Thymus (tissue), 11 donors: ENCODE measurements at regions not wholly inside any gene's neighbourhood (a gene's known extent, or its start where the extent isn't known, plus 50 kb on each side); places are given as distances from the start of the nearest gene placed in this dataset.
"Not testable (repeated sequence)": the region's sequence is repeated elsewhere in the genome, so short reads cannot be mapped to it uniquely, and the experiment has no call there.

ENCODE experiments used
- DNase-seq, 9 donors: peaks; one replicate each; pipeline ENCODE4 v3.0.0-alpha.2; 2013; ENCODE audit warnings: low spot score in 9 of 9, low read depth in 6 of 9, missing footprints in 1 of 9
- H3K27ac ChIP-seq, 2 donors: one replicate each; pipeline ENCODE4 v1.5.1; 2013; ENCODE audit warnings: control low read depth in 1 of 2, low read depth in 1 of 2, low read length in 1 of 2, mild to moderate bottlenecking in 1 of 2, moderate library complexity in 1 of 2
- H3K27me3 ChIP-seq, 2 donors: one replicate each; pipeline ENCODE4 v1.5.1; 2013; ENCODE audit warnings: low read length in 1 of 2; ENCODE audit not compliant: control insufficient read depth in 2 of 2, insufficient read depth in 1 of 2
- H3K36me3 ChIP-seq, 2 donors: one replicate each; pipeline ENCODE4 v1.5.1; 2013; ENCODE audit warnings: low read length in 1 of 2, mild to moderate bottlenecking in 1 of 2, moderate library complexity in 1 of 2; ENCODE audit not compliant: control insufficient read depth in 2 of 2, insufficient read depth in 2 of 2
- H3K4me1 ChIP-seq, 2 donors: one replicate each; pipeline ENCODE4 v1.5.1; 2013; ENCODE audit warnings: low read length in 2 of 2; ENCODE audit not compliant: control insufficient read depth in 2 of 2, insufficient read depth in 2 of 2
- H3K4me3 ChIP-seq, 2 donors: one replicate each; pipeline ENCODE4 v1.5.1; 2013; ENCODE audit warnings: low read length in 2 of 2, control low read depth in 1 of 2, mild to moderate bottlenecking in 1 of 2
- H3K9me3 ChIP-seq, 2 donors: one replicate each; pipeline ENCODE4 v1.5.1; 2013; ENCODE audit warnings: low read length in 1 of 2, mild to moderate bottlenecking in 1 of 2; ENCODE audit not compliant: control insufficient read depth in 2 of 2, insufficient read depth in 1 of 2
- WGBS: extraction: QIAGEN DNeasy Blood & Tissue Kit; methylation state at CpG from one replicate; pipeline ENCODE4 v1.1.7; 2013; 5-methylcytosine and 5-hydroxymethylcytosine counted together
- donor health status: healthy.

DNA sequence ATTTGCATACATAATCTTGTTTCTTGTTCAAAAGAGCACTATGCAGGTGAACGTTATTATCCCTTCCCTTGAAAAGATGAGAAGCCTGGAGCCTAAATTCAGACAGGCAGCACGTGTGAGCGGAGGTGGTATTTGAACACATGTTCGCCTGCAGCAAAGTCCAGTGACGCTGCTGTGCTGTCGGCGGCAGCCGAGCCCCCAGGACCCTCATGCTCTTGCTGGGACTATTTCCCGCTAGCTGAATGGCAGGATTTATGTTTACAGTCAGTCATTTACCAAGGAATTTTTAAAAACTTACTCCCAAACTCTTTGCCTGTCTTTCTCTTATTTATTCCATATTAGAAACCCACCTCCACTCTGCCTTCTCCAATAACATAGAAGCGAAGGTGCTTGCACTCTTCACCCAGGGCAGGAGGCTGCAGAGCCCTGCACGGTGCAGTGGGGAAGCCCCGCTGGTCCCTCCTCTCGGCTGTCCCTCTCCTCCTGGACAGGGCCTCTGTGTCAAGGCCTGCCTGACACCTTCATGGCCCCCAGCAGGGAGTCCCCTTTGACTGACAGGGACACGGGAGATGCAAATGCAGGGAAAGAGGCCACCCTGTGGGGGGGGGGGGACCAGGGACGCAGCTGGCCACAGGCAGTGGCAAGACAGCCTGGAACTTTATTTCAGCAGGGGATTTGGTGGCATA is 528.5 kb upstream of the B3GAT1 start:
- no peaks in the 10 kb centered on the region for H3K27me3 ChIP-seq
- no peak for DNase-seq
- no peak overlapping the region for H3K4me3 ChIP-seq
- no peak overlapping the region for H3K27ac ChIP-seq
- 83% methylated on average over 15 of the region's 15 CpGs for WGBS
- no peaks in the 10 kb centered on the region for H3K36me3 ChIP-seq
- no peaks in the 10 kb centered on the region for H3K9me3 ChIP-seq
- H3K4me1 ChIP-seq: no peaks in the 10 kb centered on the region

GRCh38 chr11:134939905-134940304 is 527.9 kb upstream of the B3GAT1 start:
- Histone ChIP-seq H3K36me3 (no peaks in the 10 kb centered on the region), H3K4me3 (no peak overlapping the region), H3K4me1 (no peaks in the 10 kb centered on the region), H3K27me3 (no peaks in the 10 kb centered on the region), H3K9me3 (no peaks in the 10 kb centered on the region), H3K27ac (no peak overlapping the region)
- 31% methylated on average over 6 of the region's 6 CpGs for WGBS
- DNase-seq: no peak

DNA sequence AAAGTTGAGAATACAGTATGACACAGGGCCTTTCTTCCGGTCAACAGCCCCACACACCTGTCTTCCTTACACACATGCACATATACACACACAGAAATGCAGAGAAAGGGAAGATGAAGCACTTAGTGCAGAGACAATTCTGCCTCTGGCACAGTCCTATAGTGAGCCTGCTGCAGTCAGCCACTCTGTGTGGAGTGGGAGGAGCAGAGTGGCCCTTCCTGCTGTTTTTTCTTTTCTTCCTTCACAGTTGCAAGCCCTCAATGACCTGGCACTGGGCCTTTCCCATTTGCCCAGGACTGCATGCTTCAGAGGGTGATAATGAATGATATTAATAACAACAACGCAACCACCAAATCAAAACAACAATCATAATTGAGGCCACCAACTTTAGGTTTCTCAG is 527.0 kb upstream of the B3GAT1 start:
- H3K27me3 ChIP-seq: no peaks in the 10 kb centered on the region
- WGBS: 96% methylated on average over 2 of the region's 2 CpGs
- H3K36me3 ChIP-seq: no peaks in the 10 kb centered on the region
- H3K4me1 ChIP-seq: no peaks in the 10 kb centered on the region
- no peak overlapping the region for H3K4me3 ChIP-seq
- H3K27ac ChIP-seq: no peak overlapping the region
- DNase-seq: no peak
- H3K9me3 ChIP-seq: no peaks in the 10 kb centered on the region

- no peak overlapping the region for H3K27ac ChIP-seq
- H3K4me3 ChIP-seq: no peak overlapping the region
- H3K27me3 ChIP-seq: no peaks in the 10 kb centered on the region
- DNase-seq: no peak
- no peaks in the 10 kb centered on the region for H3K4me1 ChIP-seq
- 86% methylated on average over 1 of the region's 1 CpG for WGBS
- no peaks in the 10 kb centered on the region for H3K9me3 ChIP-seq
- H3K36me3 ChIP-seq: no peaks in the 10 kb centered on the region
These were observed 526.2 kb upstream of the B3GAT1 start for GRCh38 chr11:134938212-134938611.

DNA sequence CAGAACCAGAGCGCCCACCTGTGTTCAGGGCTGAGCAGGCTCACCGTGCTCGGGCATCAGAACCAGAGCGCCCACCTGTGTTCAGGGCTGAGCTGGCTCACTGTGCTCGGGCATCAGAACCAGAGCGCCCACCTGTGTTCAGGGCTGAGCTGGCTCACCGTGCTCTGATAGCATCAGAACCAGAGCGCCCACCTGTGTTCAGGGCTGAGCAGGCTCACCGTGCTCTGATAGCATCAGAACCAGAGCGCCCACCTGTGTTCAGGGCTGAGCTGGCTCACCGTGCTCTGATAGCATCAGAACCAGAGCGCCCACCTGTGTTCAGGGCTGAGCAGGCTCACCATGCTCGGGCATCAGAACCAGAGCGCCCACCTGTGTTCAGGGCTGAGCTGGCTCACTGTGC is 525.2 kb upstream of the B3GAT1 start:
- H3K4me3 ChIP-seq, DNase-seq, H3K9me3 ChIP-seq, H3K27me3 ChIP-seq, H3K4me1 ChIP-seq, H3K36me3 ChIP-seq, H3K27ac ChIP-seq: not testable (repeated sequence)
- WGBS: 91% methylated on average over 14 of the region's 14 CpGs

GRCh38 chr11:134932761-134933160 is 520.7 kb upstream of the B3GAT1 start:
- no peaks in the 10 kb centered on the region for H3K4me1 ChIP-seq
- WGBS: 85% methylated on average over 3 of the region's 3 CpGs
- no peak for DNase-seq
- H3K27me3 ChIP-seq: no peaks in the 10 kb centered on the region
- no peak overlapping the region for H3K27ac ChIP-seq
- no peaks in the 10 kb centered on the region for H3K36me3 ChIP-seq
- H3K9me3 ChIP-seq: no peaks in the 10 kb centered on the region
- H3K4me3 ChIP-seq: no peak overlapping the region

DNA sequence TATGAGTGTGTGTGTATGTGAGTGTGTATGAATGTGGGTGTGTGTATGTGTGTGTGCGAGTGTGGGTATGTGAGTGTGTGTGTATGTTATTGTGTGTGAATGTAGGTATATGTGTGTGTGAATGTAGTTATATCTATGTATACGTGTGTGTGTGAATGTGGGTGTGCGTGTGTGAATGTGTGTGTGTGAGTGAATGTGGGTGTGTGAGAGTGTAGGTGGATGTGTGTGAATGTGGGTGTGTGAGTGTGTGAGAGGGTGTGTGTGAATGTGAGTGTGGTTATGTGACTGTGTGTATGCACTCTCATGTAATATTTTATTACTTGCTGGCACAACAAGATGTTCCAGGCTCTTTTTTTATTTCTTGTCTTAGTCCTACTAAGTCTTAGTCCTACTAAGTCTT is 513.4 kb upstream of the B3GAT1 start:
- no peaks in the 10 kb centered on the region for H3K27me3 ChIP-seq
- no peak overlapping the region for H3K27ac ChIP-seq
- H3K9me3 ChIP-seq: no peaks in the 10 kb centered on the region
- DNase-seq: no peak
- WGBS: 84% methylated on average over 3 of the region's 3 CpGs
- H3K4me1 ChIP-seq: no peaks in the 10 kb centered on the region
- no peak overlapping the region for H3K4me3 ChIP-seq
- H3K36me3 ChIP-seq: no peaks in the 10 kb centered on the region

- H3K4me3 ChIP-seq: no peak overlapping the region
- no peaks in the 10 kb centered on the region for H3K36me3 ChIP-seq
- no peaks in the 10 kb centered on the region for H3K27me3 ChIP-seq
- no peak for DNase-seq
- H3K9me3 ChIP-seq: no peaks in the 10 kb centered on the region
- no peak overlapping the region for H3K27ac ChIP-seq
- no peaks in the 10 kb centered on the region for H3K4me1 ChIP-seq
- 88% methylated on average over 7 of the region's 7 CpGs for WGBS
These were observed 511.4 kb upstream of the B3GAT1 start for GRCh38 chr11:134923441-134923840.

DNA sequence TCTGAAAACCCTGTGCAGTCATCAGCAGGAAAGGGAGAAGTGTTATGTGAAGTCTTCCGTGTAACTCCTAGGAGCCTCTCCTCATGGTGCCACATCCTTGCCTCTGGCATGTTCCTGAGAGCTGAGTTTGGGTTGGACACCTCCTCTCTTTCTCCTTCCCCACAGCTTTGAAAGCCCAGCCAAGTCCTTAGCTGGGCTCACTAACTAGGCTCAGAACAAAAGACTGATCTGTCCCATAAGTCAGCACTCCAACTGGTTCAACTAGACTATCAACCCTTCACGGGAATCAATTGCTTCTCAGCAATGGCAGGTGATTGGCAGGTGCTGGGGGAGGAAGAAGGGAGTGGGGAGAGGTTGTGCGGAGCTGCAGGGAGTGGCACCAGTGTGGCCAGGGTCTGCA is 509.9 kb upstream of the B3GAT1 start:
- no peak overlapping the region for H3K4me3 ChIP-seq
- no peaks in the 10 kb centered on the region for H3K36me3 ChIP-seq
- WGBS: 74% methylated on average over 3 of the region's 3 CpGs
- no peak overlapping the region for H3K27ac ChIP-seq
- no peak for DNase-seq
- H3K9me3 ChIP-seq: no peaks in the 10 kb centered on the region
- H3K4me1 ChIP-seq: no peaks in the 10 kb centered on the region
- H3K27me3 ChIP-seq: no peaks in the 10 kb centered on the region
